Endothelial cell of umbilical vein (primary cell): ENCODE measurements at regions not wholly inside any gene's neighbourhood (a gene's known extent, or its start where the extent isn't known, plus 50 kb on each side); places are given as distances from the start of the nearest gene placed in this dataset.

Source experiments
- BruUV-seq: library from RNA; stranded (reverse); fragments of 400-500 nt; replicated peaks from 2 replicates; lab custom pipeline; 2021; lab: Mats Ljungman, UMichigan
- CTCF ChIA-PET: fragments of 300-600, 350-600 bp; sonication (Branson Sonifier 250); formaldehyde crosslinking; loops from one replicate; lab custom pipeline; 2021; ENCODE audit warnings: antibody characterized with exemption, inconsistent platforms; lab: Charles Lee
- POLR2A ChIA-PET: fragments of 300-600, 350-600 bp; sonication (Branson Sonifier 250); formaldehyde crosslinking; loops from one replicate; lab custom pipeline; 2021; ENCODE audit warnings: antibody characterized with exemption, inconsistent platforms; lab: Charles Lee
- DNase-seq: peaks from one replicate; pipeline ENCODE4 v3.0.0-alpha.2; 2011; ENCODE audit warnings: low read depth, low spot score
- FAIRE-seq: peaks from 2 replicates; lab custom pipeline; 2011; peaks lifted over from hg19 to GRCh38; lab: Jason Lieb, UNC
- H2AFZ ChIP-seq: 2 replicates; pipeline ENCODE4 v1.6.0; 2012; ENCODE audit warnings: low read depth, low read length, control low read depth, inconsistent platforms
- H3K27ac ChIP-seq: 2 replicates; pipeline ENCODE4 v1.5.1; 2011; ENCODE audit warnings: low read depth, mild to moderate bottlenecking, control low read depth, low read length, moderate library complexity; ENCODE audit not compliant: insufficient read depth
- H3K27me3 ChIP-seq, 2 experiments: 2 replicates each; pipeline versions ENCODE4 v1.6.0 to v1.6.1; 2011; ENCODE audit warnings: low read length in 2 of 2, mixed read lengths in 1 of 2; ENCODE audit not compliant: control insufficient read depth in 2 of 2, insufficient read depth in 2 of 2
- H3K36me3 ChIP-seq, 2 experiments: 2 replicates in 1 of 2; 3 replicates in 1 of 2; pipeline ENCODE4 v1.5.1; 2011; ENCODE audit warnings: low read length in 2 of 2, mild to moderate bottlenecking in 1 of 2, moderate library complexity in 1 of 2; ENCODE audit not compliant: control insufficient read depth in 2 of 2, insufficient read depth in 2 of 2; ENCODE audit errors: extremely low read depth in 1 of 2
- H3K4me1 ChIP-seq: 3 replicates; pipeline ENCODE4 v1.5.1; 2011; ENCODE audit warnings: mild to moderate bottlenecking, low read length; ENCODE audit not compliant: control insufficient read depth, insufficient read depth; ENCODE audit errors: extremely low read depth
- H3K4me2 ChIP-seq: 2 replicates; pipeline ENCODE4 v1.6.1; 2011; ENCODE audit warnings: low read length, control low read depth, mixed read lengths; ENCODE audit not compliant: insufficient read depth
- H3K4me3 ChIP-seq, 3 experiments: fragments of 200-600 bp in 1 of 3; sonication (generic), shearing (Covaris generic) in 1 of 3; replicated peaks in 1 of 3; 2 replicates each; pipeline ENCODE4 v1.5.1; 2011 to 2016; ENCODE audit warnings: control low read depth in 3 of 3, low read length in 3 of 3, mild to moderate bottlenecking in 2 of 3, inconsistent platforms in 1 of 3, low read depth in 1 of 3, moderate library complexity in 1 of 3; ENCODE audit not compliant: insufficient read depth in 1 of 3
- H3K79me2 ChIP-seq: 2 replicates; pipeline ENCODE4 v1.6.0; 2012; ENCODE audit warnings: low read length, inconsistent platforms; ENCODE audit not compliant: control insufficient read depth, insufficient read depth
- H3K9ac ChIP-seq: replicated peaks from 2 replicates; pipeline ENCODE3; 2011; ENCODE audit warnings: low read length, control low read depth; ENCODE audit not compliant: insufficient read depth; ENCODE audit errors: extremely low read depth
- H3K9me1 ChIP-seq: replicated peaks from 3 replicates; pipeline ENCODE4 v1.6.0; 2011; ENCODE audit warnings: mild to moderate bottlenecking, low read length; ENCODE audit not compliant: control insufficient read depth, insufficient read depth; ENCODE audit errors: extremely low read depth
- H3K9me3 ChIP-seq: replicated peaks from 2 replicates; pipeline ENCODE4 v1.5.1; 2012; ENCODE audit warnings: low read length, inconsistent platforms; ENCODE audit not compliant: control insufficient read depth, insufficient read depth
- H4K20me1 ChIP-seq: replicated peaks from 2 replicates; pipeline ENCODE3; 2011; ENCODE audit warnings: mild to moderate bottlenecking, low read length; ENCODE audit not compliant: control insufficient read depth, insufficient read depth; ENCODE audit errors: extremely low read depth
- CTCF ChIP-seq, 2 donors: IDR thresholded peaks; 1 replicate in 1 of 2; 2 replicates in 1 of 2; pipeline ENCODE4 v1.5.1; 2011; ENCODE audit warnings: low read length in 2 of 2, mild to moderate bottlenecking in 2 of 2, moderate library complexity in 2 of 2, control low read depth in 1 of 2, inconsistent platforms in 1 of 2, low read depth in 1 of 2; ENCODE audit not compliant: insufficient read depth in 1 of 2; ENCODE audit errors: extremely low read depth in 1 of 2
- EZH2 ChIP-seq: IDR thresholded peaks from 2 replicates; pipeline ENCODE4 v1.6.1; 2012; ENCODE audit warnings: borderline replicate concordance, low read depth, mild to moderate bottlenecking, moderate library complexity, low read length, inconsistent platforms; ENCODE audit not compliant: severe bottlenecking
- GATA2 ChIP-seq: IDR thresholded peaks from 2 replicates; pipeline ENCODE4 v1.7.0; 2011; ENCODE audit warnings: low read depth, mild to moderate bottlenecking, moderate library complexity, mixed read lengths, low read length; ENCODE audit not compliant: insufficient read length, insufficient read depth
- JUN ChIP-seq: IDR thresholded peaks from 2 replicates; pipeline ENCODE4 v1.6.1; 2011; ENCODE audit warnings: borderline replicate concordance, low read depth; ENCODE audit not compliant: insufficient read length, insufficient read depth
- MAX ChIP-seq: IDR thresholded peaks from 2 replicates; pipeline ENCODE4 v1.6.1; 2011; ENCODE audit not compliant: insufficient read depth, insufficient read length
- MYC ChIP-seq: IDR thresholded peaks from one replicate; pipeline ENCODE4 v1.6.1; 2011; ENCODE audit warnings: mild to moderate bottlenecking, low read depth, low read length
- POLR2A ChIP-seq: IDR thresholded peaks from 2 replicates; pipeline ENCODE4 v1.6.1; 2012; ENCODE audit warnings: low read depth, mild to moderate bottlenecking, control low read depth, low read length
- POLR2AphosphoS5 ChIP-seq: IDR thresholded peaks from 2 replicates; pipeline ENCODE4 v1.6.1; 2012; ENCODE audit warnings: low read depth, mild to moderate bottlenecking, control low read depth, low read length, moderate library complexity; ENCODE audit not compliant: insufficient read depth
- dilution Hi-C: fragments of 300-500 bp; cut with MboI; formaldehyde crosslinking; loops from one replicate; pipeline ENCODE4 v1.15.0; 2019; ENCODE audit warnings: low sequenced_read_pairs; ENCODE audit not compliant: extremely low pct_ligation_motif_present
- intact Hi-C: fragments of 100-400 bp; cut with micrococcal nuclease; formaldehyde crosslinking; loops from one replicate; pipeline ENCODE4 v1.10.0; 2022

GRCh38 chr5:82723168-82723567 lies 354.0 kb downstream of the TMEM167A start:
- CTCF ChIA-PET = interaction anchor here (1.5 kb wide), 1 partner anchor 23 kb away, joined by 3 read pairs; no protein-coding TSS in a partner anchor
- no peaks in the 10 kb centered on the region for H3K79me2 ChIP-seq
- H3K9me3 ChIP-seq = no peaks in the 10 kb centered on the region
- intact Hi-C loops (no loop called here), dilution Hi-C loops (no loop called here)
- no peaks in the 10 kb centered on the region for H4K20me1 ChIP-seq
- no peaks in the 10 kb centered on the region for H3K36me3 ChIP-seq
- H3K9ac ChIP-seq = no peak overlapping the region
- FAIRE-seq = no peak
- no peak overlapping the region for H3K27ac ChIP-seq
- H3K9me1 ChIP-seq = no peaks in the 10 kb centered on the region
- BruUV-seq = no TSS peak
- POLR2A ChIA-PET = no interaction called here
- H3K4me1 ChIP-seq = no peaks in the 10 kb centered on the region
- DNase-seq = no peak
- no peak overlapping the region for H3K4me2 ChIP-seq
- TF ChIP-seq MYC (no peak), EZH2 (no peak), GATA2 (no peak), MAX (no peak), POLR2AphosphoS5 (no peak), POLR2A (no peak), CTCF (IDR thresholded peaks at IDR 0.05; ENCODE audit: extremely low read depth in 1 of 2, insufficient read depth in 1 of 2, low read depth in 1 of 2, low read length in 2 of 2) (no peak), JUN (no peak)
- H3K4me3 ChIP-seq = no peak overlapping the region
- H2AFZ ChIP-seq = no peak overlapping the region
- H3K27me3 ChIP-seq = no peaks in the 10 kb centered on the region
